ENCODE measurements at regions not wholly inside any gene's neighbourhood (a gene's known extent, or its start where the extent isn't known, plus 50 kb on each side); places are given as distances from the start of the nearest gene placed in this dataset.

- Mint-ChIP-seq H3K27ac (ENCODE audit: unreplicated experiment) (no peak overlapping the region), H3K9me3 (peaks cover 3% of the 10 kb centered on the region), H3K4me3 (no peak overlapping the region), H3K27me3 (ENCODE audit: low read depth) (no peaks in the 10 kb centered on the region), H3K36me3 (ENCODE audit: low read depth) (no peaks in the 10 kb centered on the region), H3K4me1 (no peaks in the 10 kb centered on the region)
- DNase-seq (ENCODE audit: low read depth, low spot score): no peak
- TF ChIP-seq CTCF (conservative IDR thresholded peaks at IDR 0.05): no peak
These were observed 165.0 kb upstream of the HS3ST1 start for GRCh38 chr4:11593576-11594116.

GRCh38 chr4:11592276-11592675 lies 163.6 kb upstream of the HS3ST1 start:
- no peak for DNase-seq (ENCODE audit: low read depth, low spot score)
- no peaks in the 10 kb centered on the region for H3K4me1 Mint-ChIP-seq
- no peak for TF ChIP-seq CTCF (conservative IDR thresholded peaks at IDR 0.05)
- no peaks in the 10 kb centered on the region for H3K36me3 Mint-ChIP-seq (ENCODE audit: low read depth)
- H3K27me3 Mint-ChIP-seq (ENCODE audit: low read depth): no peaks in the 10 kb centered on the region
- H3K27ac Mint-ChIP-seq (ENCODE audit: unreplicated experiment): no peak overlapping the region
- H3K4me3 Mint-ChIP-seq: no peak overlapping the region
- peaks cover 3% of the 10 kb centered on the region for H3K9me3 Mint-ChIP-seq

GRCh38 chr4:11590132-11590531 lies 161.4 kb upstream of the HS3ST1 start:
- peaks cover 3% of the 10 kb centered on the region for H3K9me3 Mint-ChIP-seq
- TF ChIP-seq CTCF (conservative IDR thresholded peaks at IDR 0.05): no peak
- H3K27ac Mint-ChIP-seq (ENCODE audit: unreplicated experiment): no peak overlapping the region
- DNase-seq (ENCODE audit: low read depth, low spot score): no peak
- H3K4me1 Mint-ChIP-seq: no peaks in the 10 kb centered on the region
- no peaks in the 10 kb centered on the region for H3K27me3 Mint-ChIP-seq (ENCODE audit: low read depth)
- H3K36me3 Mint-ChIP-seq (ENCODE audit: low read depth): no peaks in the 10 kb centered on the region
- H3K4me3 Mint-ChIP-seq: no peak overlapping the region

GRCh38 chr4:11589676-11590075 lies 161.0 kb upstream of the HS3ST1 start:
- Mint-ChIP-seq H3K4me3 (no peak overlapping the region), H3K27ac (ENCODE audit: unreplicated experiment) (no peak overlapping the region), H3K4me1 (no peaks in the 10 kb centered on the region), H3K9me3 (peaks cover 3% of the 10 kb centered on the region), H3K36me3 (ENCODE audit: low read depth) (no peaks in the 10 kb centered on the region), H3K27me3 (ENCODE audit: low read depth) (no peaks in the 10 kb centered on the region)
- DNase-seq (ENCODE audit: low read depth, low spot score): no peak
- TF ChIP-seq CTCF (conservative IDR thresholded peaks at IDR 0.05): no peak

GRCh38 chr4:11587797-11588196 lies 159.1 kb upstream of the HS3ST1 start:
- DNase-seq (ENCODE audit: low read depth, low spot score): no peak
- Mint-ChIP-seq H3K4me3 (no peak overlapping the region), H3K27me3 (ENCODE audit: low read depth) (no peaks in the 10 kb centered on the region), H3K36me3 (ENCODE audit: low read depth) (no peaks in the 10 kb centered on the region), H3K4me1 (no peaks in the 10 kb centered on the region), H3K27ac (ENCODE audit: unreplicated experiment) (no peak overlapping the region), H3K9me3 (peaks cover 3% of the 10 kb centered on the region)
- TF ChIP-seq CTCF (conservative IDR thresholded peaks at IDR 0.05): no peak

GRCh38 chr4:11585506-11585905 lies 156.8 kb upstream of the HS3ST1 start:
- Mint-ChIP-seq H3K9me3 (peaks cover 8% of the 10 kb centered on the region), H3K36me3 (ENCODE audit: low read depth) (no peaks in the 10 kb centered on the region), H3K4me3 (no peak overlapping the region), H3K27ac (ENCODE audit: unreplicated experiment) (no peak overlapping the region), H3K4me1 (no peaks in the 10 kb centered on the region), H3K27me3 (ENCODE audit: low read depth) (no peaks in the 10 kb centered on the region)
- no peak for DNase-seq (ENCODE audit: low read depth, low spot score)
- no peak for TF ChIP-seq CTCF (conservative IDR thresholded peaks at IDR 0.05)

Data from neural crest cell (in vitro differentiated cells).